ENCODE measurements at regions not wholly inside any gene's neighbourhood (a gene's known extent, or its start where the extent isn't known, plus 50 kb on each side); places are given as distances from the start of the nearest gene placed in this dataset.

GRCh38 chr4:128385683-128386304, 98.2 kb upstream of the PGRMC2 start:
- DNase-seq = no peak

GRCh38 chr4:128384765-128385598, 97.4 kb upstream of the PGRMC2 start:
- DNase-seq = no peak

GRCh38 chr4:128384091-128384520, 96.5 kb upstream of the PGRMC2 start:
- no peak for DNase-seq

GRCh38 chr4:128381748-128382559, 94.3 kb upstream of the PGRMC2 start:
- DNase-seq = no peak

- no peak for DNase-seq
Observed at GRCh38 chr4:128380306-128380705, 92.7 kb upstream of the PGRMC2 start.

GRCh38 chr4:128379860-128380259, 92.2 kb upstream of the PGRMC2 start:
- no peak for DNase-seq

GRCh38 chr4:128378668-128379067, 91.1 kb upstream of the PGRMC2 start:
- DNase-seq = no peak

GRCh38 chr4:128376958-128377357, 89.3 kb upstream of the PGRMC2 start:
- DNase-seq = no peak

- DNase-seq = no peak
Observed at GRCh38 chr4:128376303-128376702, 88.7 kb upstream of the PGRMC2 start.

GRCh38 chr4:128373628-128374027, 86.0 kb upstream of the PGRMC2 start:
- no peak for DNase-seq

GRCh38 chr4:128371876-128372275, 84.3 kb upstream of the PGRMC2 start:
- no peak for DNase-seq

- no peak for DNase-seq
Observed at GRCh38 chr4:128371001-128371777, 83.6 kb upstream of the PGRMC2 start.

GRCh38 chr4:128366212-128366611, 78.6 kb upstream of the PGRMC2 start:
- no peak for DNase-seq

- DNase-seq = no peak
Observed at GRCh38 chr4:128364565-128364964, 77.0 kb upstream of the PGRMC2 start.

- DNase-seq = no peak
Observed at GRCh38 chr4:128363966-128364365, 76.4 kb upstream of the PGRMC2 start.

GRCh38 chr4:128362760-128363159, 75.1 kb upstream of the PGRMC2 start:
- DNase-seq = no peak

- no peak for DNase-seq
Observed at GRCh38 chr4:128359422-128359821, 71.8 kb upstream of the PGRMC2 start.

- DNase-seq = no peak
Observed at GRCh38 chr4:128358913-128359279, 71.3 kb upstream of the PGRMC2 start.

- DNase-seq = no peak
Observed at GRCh38 chr4:128358231-128358912, 70.8 kb upstream of the PGRMC2 start.

GRCh38 chr4:128357286-128357685, 69.7 kb upstream of the PGRMC2 start:
- no peak for DNase-seq

GRCh38 chr4:128355305-128355704, 67.7 kb upstream of the PGRMC2 start:
- no peak for DNase-seq

GRCh38 chr4:128354205-128354821, 66.7 kb upstream of the PGRMC2 start:
- DNase-seq = no peak

All from CD4-positive, alpha-beta T cell treated with Interferon alpha-2 for 1 hour (primary cell).